Urinary bladder (tissue), 3 donors: ENCODE measurements at regions not wholly inside any gene's neighbourhood (a gene's known extent, or its start where the extent isn't known, plus 50 kb on each side); places are given as distances from the start of the nearest gene placed in this dataset.
"Not testable (repeated sequence)": the region's sequence is repeated elsewhere in the genome, so short reads cannot be mapped to it uniquely, and the experiment has no call there.

Source experiments
- DNase-seq: peaks from one replicate; pipeline ENCODE4 v3.0.0-alpha.2; 2015; ENCODE audit errors: extremely low spot score
- H3K27ac ChIP-seq: one replicate; pipeline ENCODE4 v1.5.1; 2013; ENCODE audit warnings: low read depth, mild to moderate bottlenecking, moderate library complexity
- H3K36me3 ChIP-seq: one replicate; pipeline ENCODE4 v1.6.1; 2013; ENCODE audit warnings: mild to moderate bottlenecking, moderate library complexity; ENCODE audit not compliant: insufficient read depth
- H3K4me1 ChIP-seq: one replicate; pipeline ENCODE4 v1.6.1; 2013; ENCODE audit warnings: mild to moderate bottlenecking, moderate library complexity; ENCODE audit not compliant: insufficient read depth
- H3K4me3 ChIP-seq: one replicate; pipeline ENCODE4 v1.5.1; 2013; ENCODE audit warnings: low read depth, low read length
- WGBS: extraction: QIAGEN DNeasy Blood & Tissue Kit; methylation state at CpG from one replicate; pipeline ENCODE4 v1.1.7; 2013; 5-methylcytosine and 5-hydroxymethylcytosine counted together
- donor health status: healthy with polysubstance abuse.
- donor health status: healthy.

GRCh38 chr2:65765376-65765775, 333.0 kb upstream of the SPRED2 start:
- Histone ChIP-seq H3K4me3 (no peak overlapping the region), H3K36me3 (no peaks in the 10 kb centered on the region), H3K4me1 (no peaks in the 10 kb centered on the region), H3K27ac (no peak overlapping the region)
- WGBS = 45% methylated on average over 3 of the region's 3 CpGs
- no peak for DNase-seq

- 80% methylated on average over 3 of the region's 3 CpGs for WGBS
- H3K36me3 ChIP-seq = no peaks in the 10 kb centered on the region
These were observed 329.7 kb upstream of the SPRED2 start for GRCh38 chr2:65762068-65762467.

GRCh38 chr2:65754219-65754618, 321.8 kb upstream of the SPRED2 start:
- no peaks in the 10 kb centered on the region for H3K36me3 ChIP-seq
- no peak overlapping the region for H3K27ac ChIP-seq
- DNase-seq = no peak
- WGBS = 30% methylated on average over 1 of the region's 1 CpG
- H3K4me1 ChIP-seq = no peaks in the 10 kb centered on the region
- no peak overlapping the region for H3K4me3 ChIP-seq

More at GRCh38 chr2:65762068-65762467, 329.7 kb upstream of the SPRED2 start:
- Histone ChIP-seq H3K27ac (no peak overlapping the region), H3K4me1 (no peaks in the 10 kb centered on the region), H3K4me3 (no peak overlapping the region)
- DNase-seq = no peak

- no peak for DNase-seq
- Histone ChIP-seq H3K4me1 (no peaks in the 10 kb centered on the region), H3K4me3 (no peak overlapping the region), H3K27ac (no peak overlapping the region), H3K36me3 (no peaks in the 10 kb centered on the region)
- WGBS = 75% methylated on average over 2 of the region's 2 CpGs
These were observed 319.0 kb upstream of the SPRED2 start for GRCh38 chr2:65751408-65751807.

GRCh38 chr2:65749545-65749944, 317.1 kb upstream of the SPRED2 start:
- 63% methylated on average over 3 of the region's 3 CpGs for WGBS

GRCh38 chr2:65747875-65748274, 315.5 kb upstream of the SPRED2 start:
- not testable (repeated sequence) for H3K27ac ChIP-seq, H3K4me3 ChIP-seq, H3K36me3 ChIP-seq, H3K4me1 ChIP-seq, DNase-seq
- WGBS = 58% methylated on average over 4 of the region's 4 CpGs

More at GRCh38 chr2:65749545-65749944, 317.1 kb upstream of the SPRED2 start:
- no peak overlapping the region for H3K27ac ChIP-seq
- no peak for DNase-seq
- no peak overlapping the region for H3K4me3 ChIP-seq
- H3K4me1 ChIP-seq = no peaks in the 10 kb centered on the region
- no peaks in the 10 kb centered on the region for H3K36me3 ChIP-seq

- Histone ChIP-seq H3K4me3 (no peak overlapping the region), H3K36me3 (no peaks in the 10 kb centered on the region), H3K4me1 (no peaks in the 10 kb centered on the region), H3K27ac (no peak overlapping the region)
- WGBS = 54% methylated on average over 11 of the region's 11 CpGs
- DNase-seq = no peak
These were observed 314.7 kb upstream of the SPRED2 start for GRCh38 chr2:65746931-65747675.

- 86% methylated on average over 6 of the region's 6 CpGs for WGBS
- no peak overlapping the region for H3K4me3 ChIP-seq
These were observed 312.2 kb upstream of the SPRED2 start for GRCh38 chr2:65744477-65745200.

GRCh38 chr2:65742977-65743376, 310.6 kb upstream of the SPRED2 start:
- Histone ChIP-seq H3K4me1 (no peaks in the 10 kb centered on the region), H3K4me3 (no peak overlapping the region), H3K36me3 (no peaks in the 10 kb centered on the region), H3K27ac (no peak overlapping the region)
- no peak for DNase-seq
- WGBS = 92% methylated on average over 1 of the region's 1 CpG

More at GRCh38 chr2:65744477-65745200, 312.2 kb upstream of the SPRED2 start:
- no peaks in the 10 kb centered on the region for H3K36me3 ChIP-seq
- H3K4me1 ChIP-seq = no peaks in the 10 kb centered on the region
- no peak for DNase-seq
- no peak overlapping the region for H3K27ac ChIP-seq

- Histone ChIP-seq H3K36me3 (no peaks in the 10 kb centered on the region), H3K4me1 (no peaks in the 10 kb centered on the region), H3K27ac (no peak overlapping the region), H3K4me3 (no peak overlapping the region)
- DNase-seq = no peak
- 98% methylated on average over 1 of the region's 1 CpG for WGBS
These were observed 307.5 kb upstream of the SPRED2 start for GRCh38 chr2:65739927-65740326.

- WGBS = 77% methylated on average over 4 of the region's 4 CpGs
- Histone ChIP-seq H3K36me3 (no peaks in the 10 kb centered on the region), H3K4me1 (no peaks in the 10 kb centered on the region), H3K27ac (no peak overlapping the region), H3K4me3 (no peak overlapping the region)
- no peak for DNase-seq
These were observed 305.1 kb upstream of the SPRED2 start for GRCh38 chr2:65737452-65738011.

- WGBS = 71% methylated on average over 12 of the region's 12 CpGs
- no peak for DNase-seq
These were observed 299.1 kb upstream of the SPRED2 start for GRCh38 chr2:65731476-65731875.

GRCh38 chr2:65730186-65730585, 297.8 kb upstream of the SPRED2 start:
- H3K36me3 ChIP-seq = no peaks in the 10 kb centered on the region
- no peaks in the 10 kb centered on the region for H3K4me1 ChIP-seq
- no peak for DNase-seq
- no peak overlapping the region for H3K27ac ChIP-seq
- H3K4me3 ChIP-seq = no peak overlapping the region
- 45% methylated on average over 3 of the region's 3 CpGs for WGBS

More at GRCh38 chr2:65731476-65731875, 299.1 kb upstream of the SPRED2 start:
- Histone ChIP-seq H3K4me1 (no peaks in the 10 kb centered on the region), H3K27ac (no peak overlapping the region), H3K36me3 (no peaks in the 10 kb centered on the region), H3K4me3 (no peak overlapping the region)

- no peak overlapping the region for H3K4me3 ChIP-seq
- no peaks in the 10 kb centered on the region for H3K4me1 ChIP-seq
- no peaks in the 10 kb centered on the region for H3K36me3 ChIP-seq
- no peak for DNase-seq
- WGBS = 70% methylated on average over 5 of the region's 5 CpGs
- no peak overlapping the region for H3K27ac ChIP-seq
These were observed 296.8 kb upstream of the SPRED2 start for GRCh38 chr2:65729246-65729645.
